KBM-7 (cell line): ENCODE measurements at regions not wholly inside any gene's neighbourhood (a gene's known extent, or its start where the extent isn't known, plus 50 kb on each side); places are given as distances from the start of the nearest gene placed in this dataset.
"Not testable (repeated sequence)": the region's sequence is repeated elsewhere in the genome, so short reads cannot be mapped to it uniquely, and the experiment has no call there.

Source experiments
- DNase-seq: peaks from one replicate; pipeline ENCODE4 v3.0.0-alpha.2; 2015
- in situ Hi-C: fragments of 300-500 bp; cut with MboI; formaldehyde crosslinking; loops from 2 replicates; pipeline ENCODE4 v1.14.3; 2020; ENCODE audit warnings: low sequenced_read_pairs, low pct_unique_long_range_greater_than_20kb, mixed read lengths

GRCh38 chr10:64288404-64288803, 767.2 kb downstream of the REEP3 start:
- no peak for DNase-seq
- in situ Hi-C loops: no loop called here

GRCh38 chr10:64303566-64303965, 782.4 kb downstream of the REEP3 start:
- DNase-seq: no peak
- in situ Hi-C loops: no loop called here

GRCh38 chr10:64306729-64307327, 785.6 kb downstream of the REEP3 start:
- in situ Hi-C loops: no loop called here
- DNase-seq: no peak

- no peak for DNase-seq
- in situ Hi-C loops: no loop called here
These were observed 791.7 kb downstream of the REEP3 start for GRCh38 chr10:64312876-64313275.

- in situ Hi-C loops: no loop called here
These were observed 792.8 kb downstream of the REEP3 start for GRCh38 chr10:64313967-64314366.

GRCh38 chr10:64316416-64316815, 795.2 kb downstream of the REEP3 start:
- no peak for DNase-seq
- in situ Hi-C loops: no loop called here

More at GRCh38 chr10:64313967-64314366, 792.8 kb downstream of the REEP3 start:
- DNase-seq: no peak

GRCh38 chr10:64316833-64317232, 795.6 kb downstream of the REEP3 start:
- in situ Hi-C loops: no loop called here
- DNase-seq: no peak

GRCh38 chr10:64320448-64320847, 799.2 kb downstream of the REEP3 start:
- in situ Hi-C loops: no loop called here
- no peak for DNase-seq

- in situ Hi-C loops: no loop called here
- no peak for DNase-seq
These were observed 808.3 kb downstream of the REEP3 start for GRCh38 chr10:64329510-64329909.

- in situ Hi-C loops: no loop called here
- DNase-seq: no peak
These were observed 811.4 kb downstream of the REEP3 start for GRCh38 chr10:64332551-64332950.

GRCh38 chr10:64334084-64334483, 812.9 kb downstream of the REEP3 start:
- no peak for DNase-seq
- in situ Hi-C loops: no loop called here

GRCh38 chr10:64344211-64344610, 823.0 kb downstream of the REEP3 start:
- no peak for DNase-seq
- in situ Hi-C loops: no loop called here

- no peak for DNase-seq
- in situ Hi-C loops: no loop called here
These were observed 824.7 kb downstream of the REEP3 start for GRCh38 chr10:64345856-64346255.

GRCh38 chr10:64346389-64346788, 825.2 kb downstream of the REEP3 start:
- in situ Hi-C loops: no loop called here
- no peak for DNase-seq

GRCh38 chr10:64350665-64351064, 829.5 kb downstream of the REEP3 start:
- DNase-seq: no peak
- in situ Hi-C loops: no loop called here

GRCh38 chr10:64358907-64359306, 837.7 kb downstream of the REEP3 start:
- DNase-seq: no peak
- in situ Hi-C loops: no loop called here

- in situ Hi-C loops, DNase-seq: not testable (repeated sequence)
These were observed 839.0 kb downstream of the REEP3 start for GRCh38 chr10:64360240-64360639.

- DNase-seq: no peak
- in situ Hi-C loops: no loop called here
These were observed 842.5 kb downstream of the REEP3 start for GRCh38 chr10:64363687-64364086.

- in situ Hi-C loops: no loop called here
- no peak for DNase-seq
These were observed 844.5 kb downstream of the REEP3 start for GRCh38 chr10:64365663-64366062.

- in situ Hi-C loops: no loop called here
- DNase-seq: no peak
These were observed 847.1 kb downstream of the REEP3 start for GRCh38 chr10:64368298-64368697.

GRCh38 chr10:64369885-64370773, 848.9 kb downstream of the REEP3 start:
- in situ Hi-C loops: no loop called here
- DNase-seq: no peak
